Right atrium auricular region (tissue), 2 donors: ENCODE measurements at regions not wholly inside any gene's neighbourhood (a gene's known extent, or its start where the extent isn't known, plus 50 kb on each side); places are given as distances from the start of the nearest gene placed in this dataset.

Source experiments
- DNase-seq: peaks from one replicate; pipeline ENCODE4 v3.0.0-alpha.2; 2019; ENCODE audit warnings: low spot score
- H3K27ac ChIP-seq, 2 donors: fragments of 200-600 bp; sonication (generic); 1 replicate in 1 of 2; 2 replicates in 1 of 2; pipeline ENCODE4 v1.5.1; 2016 to 2019
- H3K27me3 ChIP-seq, 2 donors: fragments of 200-600 bp; sonication (generic); one replicate each; pipeline versions ENCODE4 v1.5.1 to v1.6.0; 2017 to 2019
- H3K36me3 ChIP-seq: fragments of 200-600 bp; sonication (generic); one replicate; pipeline ENCODE4 v1.5.1; 2016
- H3K4me1 ChIP-seq, 2 donors: fragments of 200-600 bp; sonication (generic); one replicate each; pipeline versions ENCODE4 v1.5.1 to v1.6.0; 2017 to 2019
- H3K4me3 ChIP-seq, 2 donors: fragments of 200-600 bp; sonication (generic); 1 replicate in 1 of 2; 2 replicates in 1 of 2; pipeline ENCODE4 v1.5.1; 2017 to 2019; ENCODE audit warnings: mild to moderate bottlenecking in 1 of 2, moderate library complexity in 1 of 2
- H3K9me3 ChIP-seq, 2 donors: fragments of 200-600 bp; sonication (generic); one replicate each; pipeline ENCODE4 v1.5.1; 2019
- microRNA-seq, 2 donors: library from miRNA; unstranded; fragments of <30 nt; microRNA quantifications; one replicate each; pipeline ENCODE4, GENCODE V29; 2016 to 2017; ENCODE audit warnings: borderline number of aligned reads in 2 of 2, borderline replicate concordance in 1 of 2
- TF ChIP-seq, protein P1 (sequence below), 2 donors: fragments of 200-600 bp; sonication (generic); IDR thresholded peaks; one replicate each; pipeline ENCODE4 v1.5.1; 2019; ENCODE audit warnings: antibody characterized with exemption in 2 of 2

DNA sequence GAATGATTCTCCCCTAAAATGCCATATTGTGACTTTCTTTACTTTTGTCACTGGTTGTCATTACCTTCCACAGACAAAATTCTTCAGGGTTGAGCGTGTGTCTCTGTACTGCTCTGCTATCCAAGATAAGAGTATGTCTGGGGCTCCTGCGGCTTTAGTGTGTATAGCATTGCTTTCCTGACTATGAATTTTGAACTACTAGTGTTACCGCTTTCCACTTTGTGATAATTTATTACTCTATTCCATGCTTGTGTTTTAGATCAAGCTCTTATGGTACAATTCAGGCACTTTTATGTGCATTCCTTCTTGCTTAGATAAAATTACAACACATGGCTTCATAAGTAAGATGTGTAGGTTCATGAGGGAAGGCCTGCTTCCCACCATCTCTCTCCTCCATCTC, 51.5 kb upstream of the MEF2C start:
- DNase-seq: no peak
- Histone ChIP-seq H3K9me3 (no peaks in the 10 kb centered on the region), H3K27me3 (no peaks in the 10 kb centered on the region), H3K27ac (no peak overlapping the region), H3K4me3 (no peak overlapping the region), H3K36me3 (no peaks in the 10 kb centered on the region), H3K4me1 (no peaks in the 10 kb centered on the region)
- TF ChIP-seq, protein P1, sequence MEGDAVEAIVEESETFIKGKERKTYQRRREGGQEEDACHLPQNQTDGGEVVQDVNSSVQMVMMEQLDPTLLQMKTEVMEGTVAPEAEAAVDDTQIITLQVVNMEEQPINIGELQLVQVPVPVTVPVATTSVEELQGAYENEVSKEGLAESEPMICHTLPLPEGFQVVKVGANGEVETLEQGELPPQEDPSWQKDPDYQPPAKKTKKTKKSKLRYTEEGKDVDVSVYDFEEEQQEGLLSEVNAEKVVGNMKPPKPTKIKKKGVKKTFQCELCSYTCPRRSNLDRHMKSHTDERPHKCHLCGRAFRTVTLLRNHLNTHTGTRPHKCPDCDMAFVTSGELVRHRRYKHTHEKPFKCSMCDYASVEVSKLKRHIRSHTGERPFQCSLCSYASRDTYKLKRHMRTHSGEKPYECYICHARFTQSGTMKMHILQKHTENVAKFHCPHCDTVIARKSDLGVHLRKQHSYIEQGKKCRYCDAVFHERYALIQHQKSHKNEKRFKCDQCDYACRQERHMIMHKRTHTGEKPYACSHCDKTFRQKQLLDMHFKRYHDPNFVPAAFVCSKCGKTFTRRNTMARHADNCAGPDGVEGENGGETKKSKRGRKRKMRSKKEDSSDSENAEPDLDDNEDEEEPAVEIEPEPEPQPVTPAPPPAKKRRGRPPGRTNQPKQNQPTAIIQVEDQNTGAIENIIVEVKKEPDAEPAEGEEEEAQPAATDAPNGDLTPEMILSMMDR (IDR thresholded peaks at IDR 0.05): no peak

Small RNAs in the stretch of these regions (microRNA-seq; reads per million reads assigned to microRNA genes)
- gene MIR3660: 0 reads per million in 2 donors
